ENCODE measurements at regions not wholly inside any gene's neighbourhood (a gene's known extent, or its start where the extent isn't known, plus 50 kb on each side); places are given as distances from the start of the nearest gene placed in this dataset.

DNA sequence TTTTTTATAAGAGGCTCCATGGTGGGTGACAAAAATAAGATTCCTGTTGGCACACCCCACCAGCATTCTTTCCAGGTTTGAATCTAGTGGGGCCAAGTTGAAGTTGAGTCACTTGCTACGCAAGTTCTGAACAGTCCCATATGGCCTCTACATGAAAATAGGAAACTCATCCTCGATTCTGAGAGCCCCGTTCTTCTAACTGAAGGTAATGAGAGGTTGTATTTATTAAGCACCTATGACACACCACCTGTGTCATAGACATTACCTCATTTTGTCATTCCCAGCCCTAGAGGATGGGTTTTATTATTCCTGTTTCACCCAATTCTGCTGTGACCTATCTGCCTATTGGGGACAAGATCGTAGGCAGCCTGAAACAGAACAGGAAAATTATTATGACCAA, 131.7 kb downstream of the ACTL7B start:
- Histone ChIP-seq H3K9me3 (ENCODE audit: control extremely low read depth in 1 of 3, control insufficient read depth in 2 of 3, insufficient read depth in 1 of 3, low read length in 2 of 3) (no peaks in the 10 kb centered on the region), H3K9ac (ENCODE audit: low read length) (no peak overlapping the region), H3K79me2 (ENCODE audit: control insufficient read depth, insufficient read depth, low read length) (no peaks in the 10 kb centered on the region), H3K4me2 (replicated peaks; ENCODE audit: low read depth, low read length, poor library complexity, severe bottlenecking) (no peak overlapping the region), H3K4me3 (ENCODE audit: control extremely low read depth in 1 of 5, extremely low read depth in 1 of 5, insufficient read depth in 1 of 5, low read depth in 2 of 5, low read length in 4 of 5) (no peak overlapping the region), H4K20me1 (ENCODE audit: control insufficient read depth, insufficient read depth, low read length, poor library complexity, severe bottlenecking) (no peaks in the 10 kb centered on the region), H3K36me3 (replicated peaks in 1 of 2; ENCODE audit: control extremely low read depth in 1 of 2, control insufficient read depth in 1 of 2, extremely low read depth in 1 of 2, insufficient read depth in 2 of 2, low read length in 1 of 2) (no peaks in the 10 kb centered on the region), H2AFZ (ENCODE audit: insufficient read depth, low read depth, low read length, poor library complexity, severe bottlenecking) (no peak overlapping the region), H3K27ac (ENCODE audit: low read length in 2 of 2) (no peak overlapping the region), H3K4me1 (ENCODE audit: control insufficient read depth in 2 of 2, insufficient read depth in 2 of 2, low read length in 2 of 2) (no peaks in the 10 kb centered on the region), H3K27me3 (replicated peaks in 1 of 4; ENCODE audit: control extremely low read depth in 1 of 4, control insufficient read depth in 3 of 4, insufficient read depth in 4 of 4, low read length in 3 of 4) (no peaks in the 10 kb centered on the region)
- intact Hi-C loops (cut with micrococcal nuclease) = no loop called here
- POLR2A ChIA-PET = no interaction called here
- no peaks in the 10 kb centered on the region for H3K4me1 Mint-ChIP-seq
- CTCF ChIA-PET = no interaction called here
- H3K9me3 Mint-ChIP-seq (ENCODE audit: insufficient read depth) = no peaks in the 10 kb centered on the region
- TF ChIP-seq CTCF (IDR thresholded peaks at IDR 0.05) (no peak), EZH2 (IDR thresholded peaks at IDR 0.05; ENCODE audit: borderline replicate concordance, insufficient read depth, low read depth, low read length, poor library complexity, severe bottlenecking) (no peak)
- no peak overlapping the region for H3K4me3 Mint-ChIP-seq
- ATAC-seq (ENCODE audit: low read depth) = no peak
- H3K27me3 Mint-ChIP-seq = peaks cover 3% of the 10 kb centered on the region
- DNase-seq = no peak
- WGBS (ENCODE audit: insufficient coverage) = no CpG with 5 or more reads among the region's 4 CpGs
- H3K27ac Mint-ChIP-seq = no peak overlapping the region

DNA sequence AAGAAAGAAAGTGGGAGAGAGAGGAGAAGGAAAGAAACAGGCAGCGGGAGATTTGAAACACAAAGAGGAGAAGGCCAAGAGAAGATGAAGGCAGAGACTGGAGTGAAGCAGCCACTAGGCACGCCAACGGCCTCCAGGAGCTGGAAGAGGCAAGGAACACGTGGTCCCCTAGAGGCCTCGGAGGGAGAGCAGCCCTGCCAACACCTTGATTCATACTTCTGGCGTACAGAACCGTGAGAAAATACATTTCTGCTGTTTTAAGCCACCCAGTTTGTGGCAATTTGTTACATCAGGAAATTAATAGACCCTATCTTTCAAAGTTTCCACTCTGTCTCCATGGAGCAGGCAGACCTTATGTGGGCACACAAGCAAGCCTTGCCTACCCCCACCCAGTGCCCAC, 133.4 kb downstream of the ACTL7B start:
- H3K27me3 ChIP-seq (replicated peaks in 1 of 4; ENCODE audit: control extremely low read depth in 1 of 4, control insufficient read depth in 3 of 4, insufficient read depth in 4 of 4, low read length in 3 of 4) = no peaks in the 10 kb centered on the region
- H3K27ac ChIP-seq (ENCODE audit: low read length in 2 of 2) = no peak overlapping the region
- CTCF ChIA-PET = no interaction called here
- intact Hi-C loops (cut with micrococcal nuclease) = no loop called here
- H3K4me1 ChIP-seq (ENCODE audit: control insufficient read depth in 2 of 2, insufficient read depth in 2 of 2, low read length in 2 of 2) = no peaks in the 10 kb centered on the region
- POLR2A ChIA-PET = no interaction called here
- no peak overlapping the region for H3K9ac ChIP-seq (ENCODE audit: low read length)
- Mint-ChIP-seq H3K4me3 (no peak overlapping the region), H3K27me3 (peaks cover 3% of the 10 kb centered on the region), H3K27ac (no peak overlapping the region), H3K4me1 (no peaks in the 10 kb centered on the region), H3K9me3 (ENCODE audit: insufficient read depth) (no peaks in the 10 kb centered on the region)
- H3K4me2 ChIP-seq (replicated peaks; ENCODE audit: low read depth, low read length, poor library complexity, severe bottlenecking) = no peak overlapping the region
- no peak for DNase-seq
- TF ChIP-seq EZH2 (IDR thresholded peaks at IDR 0.05; ENCODE audit: borderline replicate concordance, insufficient read depth, low read depth, low read length, poor library complexity, severe bottlenecking) = no peak
- no peak for TF ChIP-seq CTCF (IDR thresholded peaks at IDR 0.05)
- H3K9me3 ChIP-seq (ENCODE audit: control extremely low read depth in 1 of 3, control insufficient read depth in 2 of 3, insufficient read depth in 1 of 3, low read length in 2 of 3) = no peaks in the 10 kb centered on the region
- ATAC-seq (ENCODE audit: low read depth) = no peak
- no peaks in the 10 kb centered on the region for H3K36me3 ChIP-seq (replicated peaks in 1 of 2; ENCODE audit: control extremely low read depth in 1 of 2, control insufficient read depth in 1 of 2, extremely low read depth in 1 of 2, insufficient read depth in 2 of 2, low read length in 1 of 2)
- H2AFZ ChIP-seq (ENCODE audit: insufficient read depth, low read depth, low read length, poor library complexity, severe bottlenecking) = no peak overlapping the region
- no peaks in the 10 kb centered on the region for H4K20me1 ChIP-seq (ENCODE audit: control insufficient read depth, insufficient read depth, low read length, poor library complexity, severe bottlenecking)
- H3K4me3 ChIP-seq (ENCODE audit: control extremely low read depth in 1 of 5, extremely low read depth in 1 of 5, insufficient read depth in 1 of 5, low read depth in 2 of 5, low read length in 4 of 5) = no peak overlapping the region
- 89% methylated on average over 6 of the region's 7 CpGs for WGBS (ENCODE audit: insufficient coverage)
- no peaks in the 10 kb centered on the region for H3K79me2 ChIP-seq (ENCODE audit: control insufficient read depth, insufficient read depth, low read length)

Measured in B cell (primary cell).